ENCODE measurements at regions not wholly inside any gene's neighbourhood (a gene's known extent, or its start where the extent isn't known, plus 50 kb on each side); places are given as distances from the start of the nearest gene placed in this dataset.
"Not testable (repeated sequence)": the region's sequence is repeated elsewhere in the genome, so short reads cannot be mapped to it uniquely, and the experiment has no call there.

DNA sequence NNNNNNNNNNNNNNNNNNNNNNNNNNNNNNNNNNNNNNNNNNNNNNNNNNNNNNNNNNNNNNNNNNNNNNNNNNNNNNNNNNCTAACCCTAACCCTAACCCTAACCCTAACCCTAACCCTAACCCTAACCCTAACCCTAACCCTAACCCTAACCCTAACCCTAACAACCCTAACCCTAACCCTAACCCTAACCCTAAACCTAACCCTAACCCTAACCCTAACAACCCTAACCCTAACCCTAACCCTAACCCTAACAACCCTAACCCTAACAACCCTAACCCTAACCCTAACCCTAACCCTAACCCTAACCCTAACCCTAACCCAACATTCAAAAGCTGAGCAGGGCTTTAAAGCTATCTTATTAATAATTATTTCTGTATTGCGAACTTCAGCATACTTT is 182.5 kb upstream of the FAM20C start:
- not testable (repeated sequence) for DNase-seq

DNA sequence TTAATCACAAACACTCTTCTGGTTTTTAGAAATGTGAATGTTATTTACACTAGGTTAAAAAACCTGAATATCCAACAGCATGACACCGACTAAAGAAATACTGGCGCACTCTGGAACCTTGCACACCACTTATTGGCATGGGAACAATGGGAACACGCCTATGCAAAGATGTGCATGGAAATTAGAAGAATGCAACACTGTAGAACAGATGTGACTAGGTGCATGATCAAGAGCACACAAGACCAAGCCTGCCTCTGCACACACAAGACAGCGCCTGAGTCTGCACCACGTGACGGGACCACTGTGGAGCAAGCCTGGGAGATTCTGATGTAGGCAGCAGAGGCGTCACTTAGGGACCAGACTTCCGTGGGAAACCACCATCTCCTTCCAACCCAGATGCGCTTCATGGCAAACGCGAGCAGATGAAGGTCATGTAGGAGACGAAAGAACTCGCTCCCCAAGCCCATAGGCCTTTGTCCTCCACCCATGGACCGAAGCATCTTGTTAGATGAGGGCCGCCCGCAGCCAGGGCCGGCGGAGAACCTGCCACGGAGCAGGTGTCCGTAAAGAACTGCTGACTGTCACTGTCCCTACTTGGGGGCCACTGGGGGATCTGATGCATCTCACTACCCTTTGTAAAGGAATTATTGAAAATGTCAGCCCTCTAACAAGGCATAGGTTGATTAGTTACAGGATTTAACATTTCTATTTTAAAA is 159.6 kb upstream of the FAM20C start:
- not testable (repeated sequence) for DNase-seq

DNA sequence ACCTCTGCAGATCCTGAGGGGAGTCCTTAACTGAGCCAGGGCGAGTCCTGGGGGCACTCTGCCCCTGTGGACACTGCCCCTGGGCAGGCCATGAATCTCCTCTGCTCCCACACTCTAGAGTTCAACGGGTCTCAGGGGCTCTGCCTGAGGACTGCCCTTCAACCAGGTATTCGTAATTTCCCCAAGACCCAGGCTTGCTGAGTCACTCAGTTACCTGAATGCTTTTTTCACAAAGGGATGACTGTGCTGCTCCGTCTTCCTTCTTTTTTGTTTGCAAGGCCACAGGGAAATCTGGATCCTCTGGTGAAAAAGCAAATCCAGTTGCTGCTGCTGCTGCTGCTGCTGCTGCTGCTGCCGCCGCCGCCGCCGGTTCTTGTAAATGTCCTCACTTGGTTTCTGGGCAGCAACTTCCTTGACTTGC is 157.2 kb upstream of the FAM20C start:
- DNase-seq = not testable (repeated sequence)

DNA sequence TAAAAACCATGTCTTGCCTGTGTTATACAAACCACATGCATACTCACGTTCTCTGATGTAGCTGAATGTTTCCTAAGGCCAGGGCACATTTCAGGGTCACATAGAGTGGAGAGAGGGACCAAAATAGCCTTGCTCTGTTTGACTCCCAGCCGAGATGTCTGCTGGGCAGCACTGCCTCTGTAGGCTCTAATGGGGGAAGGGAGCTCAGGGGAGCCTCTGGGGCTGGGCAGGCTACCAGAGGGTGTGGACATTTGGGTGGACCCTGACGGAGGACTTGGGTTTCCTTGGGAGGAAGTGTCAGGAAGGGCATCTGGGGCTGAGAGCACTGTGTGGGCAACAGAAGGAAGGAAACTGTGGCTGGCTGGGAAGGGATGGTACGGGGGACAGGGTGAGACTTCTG is 155.8 kb upstream of the FAM20C start:
- DNase-seq = not testable (repeated sequence)

DNA sequence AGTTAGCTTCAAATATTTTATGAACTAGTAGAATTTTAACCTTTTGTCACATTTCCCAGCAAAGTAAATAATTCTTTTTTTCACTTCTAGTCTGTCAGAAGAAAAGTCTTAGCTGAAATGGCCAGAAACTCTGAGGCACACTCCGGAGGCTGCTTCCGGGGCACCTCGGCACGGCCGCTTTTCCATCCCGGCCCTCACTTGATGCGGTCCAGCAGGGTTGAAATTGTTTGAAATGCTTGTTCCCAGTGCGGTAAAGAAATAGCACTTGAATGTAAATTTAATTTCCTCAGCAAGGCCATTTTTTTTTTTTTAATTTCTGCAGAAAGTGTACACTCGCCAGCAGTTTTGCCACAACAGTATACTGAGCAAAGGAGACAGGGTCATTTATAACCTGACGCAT is 154.7 kb upstream of the FAM20C start:
- DNase-seq = not testable (repeated sequence)

DNA sequence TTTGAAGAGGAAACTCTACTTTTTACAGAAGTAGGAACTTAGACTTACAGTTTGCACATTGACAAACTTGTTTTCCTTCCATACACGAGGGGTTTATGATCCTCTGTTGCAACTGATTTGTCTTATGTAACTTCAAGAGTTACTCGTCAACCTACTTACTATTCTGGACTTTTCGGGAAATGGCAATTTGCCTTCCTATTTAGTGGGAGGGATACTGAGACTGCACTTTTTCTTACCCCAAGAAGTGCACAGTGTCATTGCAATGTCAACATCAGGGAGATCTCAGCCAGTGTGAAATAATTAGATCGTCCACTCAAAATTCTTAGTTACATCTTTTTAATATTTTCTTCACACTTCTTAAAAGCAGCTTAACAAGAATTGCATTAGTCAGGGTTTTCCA is 153.9 kb upstream of the FAM20C start:
- not testable (repeated sequence) for DNase-seq

DNA sequence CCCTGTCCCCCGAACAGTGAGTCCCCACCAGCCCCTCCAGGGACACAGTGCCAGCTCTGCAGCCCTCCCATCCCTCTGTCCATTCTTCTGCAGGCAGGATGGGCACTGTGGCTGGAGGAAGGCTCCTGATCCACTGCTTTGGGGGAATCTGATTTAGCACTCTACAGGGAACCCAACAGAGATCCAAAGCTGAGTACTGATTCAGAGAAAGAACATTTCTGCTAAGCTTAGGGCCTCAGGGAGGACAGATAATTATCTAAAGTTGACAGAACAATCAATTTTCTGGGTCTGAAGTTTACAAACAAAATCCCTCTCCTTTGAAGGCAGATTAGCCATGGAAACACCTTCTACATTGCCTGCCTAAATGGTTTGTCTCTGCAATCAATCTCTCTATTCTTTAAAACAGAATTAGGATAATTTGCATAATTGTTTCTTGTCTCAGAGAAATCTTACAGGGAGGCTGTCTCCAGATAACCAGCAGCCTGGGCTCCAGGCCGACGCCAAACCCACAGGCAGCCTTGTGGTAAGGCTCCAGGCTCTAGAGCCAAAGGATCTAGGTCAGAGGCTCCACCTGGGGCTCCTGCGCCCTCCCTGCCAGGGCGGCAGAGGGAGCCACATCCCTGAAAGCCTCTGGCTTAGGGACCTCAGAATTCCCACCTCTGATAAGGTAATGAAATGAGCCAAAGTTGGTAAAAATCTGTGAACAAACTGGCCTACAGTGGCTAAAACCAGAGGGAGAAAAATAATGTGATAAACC is 152.2 kb upstream of the FAM20C start:
- DNase-seq = not testable (repeated sequence)

DNA sequence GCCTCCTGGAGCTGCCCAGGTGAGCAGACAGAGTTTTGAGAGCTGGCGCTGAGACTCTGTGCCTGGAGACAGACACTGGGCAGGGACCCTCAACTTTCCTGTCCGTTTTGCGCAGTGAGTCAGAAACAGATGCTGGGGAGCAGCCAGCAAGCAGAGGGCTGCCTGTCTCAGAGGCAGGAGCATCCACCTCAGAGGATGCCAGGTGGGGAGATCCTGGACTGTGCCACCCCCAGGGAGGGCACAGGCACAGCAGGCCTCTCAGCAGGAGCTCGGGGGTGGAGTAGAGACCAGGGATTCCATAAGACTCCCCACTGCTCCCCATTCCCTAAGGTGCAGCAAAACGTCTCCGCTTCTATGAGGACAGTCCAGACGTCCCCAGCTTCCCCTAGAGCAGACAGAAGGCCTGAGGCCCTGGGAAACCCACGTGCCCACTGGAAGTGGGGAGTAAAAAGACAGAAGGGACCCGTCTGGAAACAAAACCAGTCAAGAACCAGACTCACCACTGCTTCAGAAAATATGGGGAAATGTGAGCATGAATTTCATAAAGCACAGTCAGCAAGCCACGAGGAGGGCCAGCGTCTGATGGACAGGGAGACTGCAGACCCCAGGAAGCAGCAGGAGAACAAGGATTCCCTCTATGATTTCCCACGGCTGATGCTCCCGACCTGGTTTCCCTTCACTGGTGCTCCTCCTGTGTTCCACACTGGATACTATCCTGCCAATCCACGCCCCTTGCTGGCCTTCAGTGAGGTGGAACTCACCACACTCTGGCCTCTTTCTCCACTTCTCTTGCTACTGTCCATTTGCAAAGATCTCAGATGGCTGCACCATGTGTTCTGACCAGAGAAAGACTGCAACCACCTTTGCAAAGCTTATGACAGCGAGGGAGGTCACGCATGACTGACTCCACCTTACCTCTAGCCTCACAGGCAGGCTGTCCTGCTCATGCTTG is 151.3 kb upstream of the FAM20C start:
- DNase-seq = no peak

DNA sequence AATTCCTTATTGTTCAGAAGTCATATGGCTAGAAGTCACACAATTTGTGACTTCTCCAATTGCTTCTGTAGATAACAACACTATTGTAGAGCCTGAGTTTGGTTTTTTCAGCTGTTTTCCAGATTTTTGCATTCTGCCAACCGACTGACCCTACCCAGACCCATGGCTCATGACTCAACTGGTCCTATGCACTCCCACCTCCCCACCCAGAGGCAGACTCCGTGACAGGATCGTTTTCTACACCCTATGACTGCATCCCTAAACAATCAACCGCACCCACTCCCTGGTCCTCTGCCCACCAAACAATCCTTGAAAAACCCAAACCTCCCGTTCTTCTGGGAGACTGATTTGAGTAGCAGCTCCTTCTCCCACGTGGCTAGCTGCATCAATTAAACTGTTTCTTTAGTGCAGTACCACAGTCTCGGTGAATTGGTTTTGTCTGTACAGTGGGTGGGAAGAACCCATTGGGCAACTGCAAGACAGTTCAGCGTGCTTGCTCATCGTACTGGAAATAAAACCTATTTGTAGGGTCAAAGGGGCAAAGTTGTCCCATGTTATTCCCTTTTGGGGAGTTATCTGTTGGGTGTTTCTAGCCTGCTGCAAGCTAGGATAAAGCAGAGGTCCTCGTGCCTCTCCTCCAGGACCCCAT is 150.3 kb upstream of the FAM20C start:
- no peak for DNase-seq

DNA sequence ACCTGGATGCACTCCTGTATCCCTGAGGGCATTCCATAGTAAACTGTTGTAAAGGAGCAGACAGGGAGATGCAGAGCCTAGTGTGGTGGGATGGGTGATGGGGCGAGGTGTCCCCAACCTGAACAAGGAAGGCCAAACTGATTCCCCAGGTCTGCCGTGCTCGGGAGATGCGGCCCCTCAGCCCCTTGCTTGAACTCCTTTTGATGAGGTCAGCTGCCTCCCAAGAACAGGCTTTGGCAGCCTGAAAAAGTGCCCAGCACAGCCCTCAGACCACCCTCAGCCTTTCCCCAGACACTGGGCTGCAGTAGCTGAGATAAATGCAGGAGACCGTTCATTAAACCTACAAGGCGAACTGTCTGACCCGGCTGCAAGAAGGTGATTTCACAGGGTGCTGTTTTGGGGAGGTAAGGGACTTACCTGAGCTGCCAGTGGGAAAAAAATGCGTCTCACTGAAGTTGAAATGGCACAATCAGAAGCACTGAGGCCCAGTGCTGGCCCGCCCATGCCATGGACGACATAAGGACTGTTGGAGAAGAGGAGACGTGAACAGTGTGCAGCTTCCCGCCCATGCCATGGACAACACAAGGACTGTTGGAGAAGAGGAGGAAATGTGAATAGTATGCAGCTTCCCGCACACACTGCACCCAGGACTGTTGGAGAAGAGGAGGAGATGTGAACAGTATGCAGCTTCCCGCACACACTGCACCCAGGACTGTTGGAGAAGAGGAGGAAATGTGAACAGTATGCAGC is 148.4 kb upstream of the FAM20C start:
- no peak for DNase-seq

DNA sequence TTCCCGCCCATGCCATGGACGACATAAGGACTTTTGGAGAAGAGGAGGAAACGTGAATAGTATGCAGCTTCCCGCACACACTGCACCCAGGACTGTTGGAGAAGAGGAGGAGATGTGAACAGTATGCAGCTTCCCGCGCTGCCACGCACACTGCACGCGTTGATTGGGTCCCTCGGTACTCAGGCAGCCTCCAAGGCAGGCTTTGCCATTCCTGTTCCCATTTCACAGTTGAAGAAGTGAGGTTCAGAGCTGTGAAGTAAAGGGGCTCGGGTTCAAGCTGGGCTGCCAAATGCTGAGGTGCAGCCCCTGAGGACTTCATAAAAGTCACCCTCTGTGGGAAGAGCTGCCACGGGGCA is 147.9 kb upstream of the FAM20C start:
- DNase-seq = no peak

DNA sequence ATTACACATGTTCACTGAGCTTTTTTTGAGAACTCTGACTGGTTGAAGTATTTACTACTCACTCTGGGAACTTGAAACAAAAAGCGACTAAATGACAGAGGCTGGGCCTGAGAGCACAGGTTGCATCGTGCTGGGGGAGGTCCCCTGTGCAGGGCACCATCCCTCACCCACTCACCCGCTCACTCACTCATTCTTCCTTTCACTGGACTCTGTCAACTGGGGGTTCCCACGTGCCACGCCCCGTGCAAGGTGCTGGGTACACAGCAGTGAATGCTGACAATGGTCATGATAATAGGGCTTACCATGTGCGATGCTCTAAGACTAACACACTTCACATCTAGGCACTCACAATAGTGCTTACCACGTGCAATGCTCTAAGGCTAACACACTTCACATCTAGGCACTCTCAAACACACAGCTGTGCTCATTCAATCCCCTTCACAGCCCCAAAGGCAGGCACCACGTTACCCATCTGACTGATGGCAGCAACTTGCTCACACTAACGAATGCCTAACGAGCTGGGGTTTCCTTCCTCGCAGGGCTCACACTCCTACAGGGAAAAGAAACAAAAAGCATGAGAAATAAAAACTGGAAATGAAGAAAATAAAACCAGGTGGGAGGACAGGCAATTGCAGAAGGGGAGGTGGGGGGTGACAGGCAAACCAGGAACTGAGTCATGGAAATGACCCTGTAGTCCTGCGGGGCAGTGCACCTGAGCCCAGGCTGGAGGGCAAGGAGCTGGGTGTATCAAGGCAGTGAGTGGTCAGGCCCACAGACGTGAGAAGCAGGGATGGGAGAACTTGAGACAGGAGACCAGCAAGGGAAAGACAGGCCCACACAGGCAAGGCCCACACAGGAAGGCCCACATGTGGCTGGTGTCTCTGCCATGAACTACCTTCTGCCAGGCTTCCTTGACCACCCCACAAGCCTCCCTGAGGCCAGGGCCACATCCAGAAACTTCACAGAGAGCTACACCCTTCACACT is 147.0 kb upstream of the FAM20C start:
- DNase-seq = no peak

DNA sequence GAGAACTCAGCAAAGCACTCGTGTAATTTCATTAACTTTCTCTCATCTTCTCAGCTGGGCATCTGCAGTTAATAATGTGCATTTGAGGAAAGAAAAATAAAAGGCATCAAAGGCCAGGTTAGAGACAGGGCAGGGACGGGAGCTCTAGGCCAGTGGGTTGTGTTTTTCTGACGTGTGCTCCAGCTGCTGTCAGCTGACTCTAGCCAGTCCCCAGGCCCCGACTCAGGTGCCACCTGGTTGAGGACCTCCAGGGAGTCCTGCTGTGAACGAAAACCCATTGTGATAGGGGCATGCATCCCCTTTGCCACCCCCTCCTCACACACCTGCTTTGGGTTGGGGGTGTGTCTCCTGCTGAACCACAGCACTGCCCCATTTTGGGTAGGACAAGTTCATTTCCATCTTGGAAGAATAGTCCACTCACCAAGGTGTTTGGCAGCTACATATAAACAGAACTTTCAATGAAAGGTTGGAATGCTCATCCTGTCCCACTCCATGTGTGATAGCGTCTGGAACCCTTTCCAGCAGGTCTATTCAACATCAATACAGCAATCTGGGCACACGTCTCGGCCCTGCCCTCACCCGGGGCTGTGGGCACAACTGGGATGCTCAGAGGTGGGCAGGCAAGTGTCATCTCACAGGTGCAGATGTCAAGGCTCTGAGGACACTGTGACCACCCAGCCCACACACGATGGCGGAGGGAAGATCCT is 146.1 kb upstream of the FAM20C start:
- DNase-seq = no peak

DNA sequence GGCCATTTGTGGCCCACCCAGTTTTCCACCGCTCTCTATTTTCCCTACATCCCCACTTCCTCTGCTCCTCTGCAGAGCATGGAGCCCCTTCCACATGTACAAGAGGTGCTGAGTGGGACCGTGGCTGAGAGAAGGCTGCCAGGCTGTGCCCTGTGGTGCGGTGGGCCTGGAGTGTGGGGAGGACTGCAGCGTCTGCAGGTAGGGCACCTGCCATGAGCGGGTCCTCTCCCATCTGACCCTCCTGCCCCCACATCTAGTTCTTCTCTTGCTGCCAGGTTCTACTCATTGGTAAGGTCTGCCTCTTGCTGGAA is 145.6 kb upstream of the FAM20C start:
- no peak for DNase-seq

DNA sequence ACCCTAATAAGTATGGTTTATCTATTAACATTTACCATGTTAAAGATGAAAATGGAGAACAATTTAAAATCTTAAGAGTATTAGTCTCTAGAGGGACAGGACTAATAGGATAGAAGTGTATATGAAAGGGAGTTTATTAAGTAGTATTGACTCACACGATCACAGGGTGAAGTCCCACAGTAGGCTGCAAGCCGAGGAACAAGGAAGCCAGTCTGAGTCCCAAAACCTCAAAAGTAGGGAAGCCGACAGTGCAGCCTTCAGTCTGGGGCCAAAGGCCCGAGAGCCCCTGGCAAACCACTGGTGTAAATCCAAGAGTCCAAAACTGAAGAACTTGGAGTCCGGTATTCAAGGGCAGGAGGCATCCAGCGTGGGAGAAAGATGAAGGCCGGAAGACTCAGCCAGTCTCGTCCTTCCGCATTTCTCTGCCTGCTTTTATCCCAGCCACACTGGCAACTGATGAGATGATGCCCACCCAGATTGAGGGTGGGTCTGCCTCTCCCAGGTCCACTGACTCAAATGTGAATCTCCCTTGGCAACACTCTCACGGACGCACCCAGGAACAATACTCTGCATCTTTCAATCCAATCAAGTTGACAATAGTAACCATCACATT is 140.8 kb upstream of the FAM20C start:
- DNase-seq = no peak

DNA sequence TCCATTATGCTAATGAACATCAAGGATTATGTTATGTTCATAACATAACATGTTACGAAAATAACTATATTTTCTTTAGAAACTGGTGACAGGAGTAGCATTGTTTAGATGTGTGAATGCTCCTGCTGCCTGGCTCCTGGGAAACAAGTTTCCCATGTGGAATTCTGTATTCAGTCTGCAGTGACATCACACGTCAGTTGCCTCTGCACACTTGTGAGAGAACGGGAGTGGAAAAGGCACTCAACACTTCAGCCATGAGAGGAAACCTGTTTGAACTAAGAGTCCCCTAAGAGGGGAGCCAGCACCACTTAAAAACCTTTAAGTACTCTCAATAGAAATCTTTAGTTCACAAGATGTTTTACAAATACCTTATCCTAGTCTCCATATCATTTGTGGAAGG is 140.3 kb upstream of the FAM20C start:
- DNase-seq = peak; percentile 94

DNA sequence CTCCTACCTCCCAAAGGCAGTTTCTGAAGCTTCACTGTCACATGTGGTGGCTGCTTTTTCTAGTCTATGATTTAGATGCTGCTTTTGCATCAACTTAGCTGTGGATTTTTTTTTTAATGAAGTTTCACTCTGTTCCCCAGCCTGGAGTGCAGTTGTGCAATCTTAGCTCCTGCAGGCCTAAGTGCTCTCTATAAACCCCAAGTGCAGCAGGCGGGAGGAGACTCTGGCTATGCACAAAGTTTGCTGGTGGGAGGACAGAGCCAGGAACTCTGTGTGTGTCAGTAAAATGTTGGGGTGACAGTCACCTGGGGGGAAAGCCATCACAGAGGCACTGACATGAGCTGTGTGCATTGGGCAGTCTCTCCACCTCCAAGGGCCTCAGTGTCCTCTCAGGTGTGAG is 138.8 kb upstream of the FAM20C start:
- no peak for DNase-seq

DNA sequence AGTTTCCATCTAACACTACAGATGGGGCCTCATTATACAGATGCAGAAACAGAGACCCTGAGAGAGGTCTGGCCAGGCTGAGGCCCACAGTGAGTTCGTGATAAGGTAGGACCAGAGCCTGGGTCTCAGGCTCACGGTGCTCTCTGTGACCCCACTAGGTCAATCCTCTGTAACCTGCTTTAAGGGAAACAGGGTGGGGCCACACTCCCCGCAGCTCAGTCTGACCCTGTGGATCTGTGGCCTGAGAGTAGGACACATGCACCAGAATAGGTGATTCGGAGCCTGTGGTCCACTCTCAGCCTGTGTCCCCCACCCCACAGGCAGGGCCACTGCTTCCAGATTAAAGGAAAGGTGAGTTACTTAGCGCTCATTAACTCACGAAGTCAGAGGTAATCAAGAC is 137.8 kb upstream of the FAM20C start:
- no peak for DNase-seq

DNA sequence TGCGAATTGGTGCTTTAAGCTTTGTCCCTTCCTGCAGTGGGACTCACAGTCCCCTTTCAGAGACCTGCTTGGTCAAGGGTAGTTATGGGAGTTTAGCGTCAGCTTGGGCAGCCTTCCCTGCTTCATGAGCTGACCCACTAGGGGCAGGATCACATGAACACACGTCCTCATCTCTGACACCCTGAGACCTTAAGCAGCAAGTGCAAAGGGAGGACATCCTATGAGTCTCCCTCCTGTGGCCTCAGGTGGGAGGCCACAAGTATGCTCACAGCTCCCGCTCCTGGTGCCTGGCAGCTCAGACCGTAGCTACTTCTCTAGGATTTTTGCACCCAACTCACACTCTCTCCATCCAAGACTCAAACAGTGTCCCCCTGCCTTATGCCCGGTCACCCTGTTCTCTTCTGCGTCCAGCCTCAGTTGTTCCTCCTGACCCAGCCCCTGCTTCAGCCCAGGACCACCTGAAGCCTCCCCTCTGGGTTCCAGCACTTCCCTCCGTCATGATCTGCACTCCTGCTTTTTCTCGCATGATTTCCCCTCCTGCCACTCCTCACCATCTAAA is 136.6 kb upstream of the FAM20C start:
- DNase-seq = no peak

All from DMS79 (cell line).